Sigmoid colon (tissue), 6 donors: ENCODE measurements at regions not wholly inside any gene's neighbourhood (a gene's known extent, or its start where the extent isn't known, plus 50 kb on each side); places are given as distances from the start of the nearest gene placed in this dataset.

Source experiments
- DNase-seq: peaks from one replicate; pipeline ENCODE4 v3.0.0-alpha.2; 2019
- H3K27ac ChIP-seq, 4 donors: fragments of 200-600 bp; sonication (generic); one replicate each; pipeline ENCODE4 v1.5.1; 2016 to 2019; ENCODE audit warnings: mild to moderate bottlenecking in 1 of 4
- H3K27me3 ChIP-seq, 3 donors: fragments of 200-600 bp; sonication (generic); one replicate each; pipeline ENCODE4 v1.5.1; 2019; ENCODE audit warnings: mild to moderate bottlenecking in 1 of 3
- H3K36me3 ChIP-seq, 4 donors: fragments of 200-600 bp; sonication (generic); one replicate each; pipeline ENCODE4 v1.5.1; 2016 to 2019
- H3K4me1 ChIP-seq, 4 donors: fragments of 200-600 bp; sonication (generic); one replicate each; pipeline ENCODE4 v1.5.1; 2017 to 2019
- H3K4me3 ChIP-seq, 4 donors: fragments of 200-600 bp; sonication (generic); one replicate each; pipeline ENCODE4 v1.5.1; 2017 to 2019; ENCODE audit warnings: mild to moderate bottlenecking in 2 of 4, moderate library complexity in 1 of 4
- H3K9me3 ChIP-seq, 4 donors: fragments of 200-600 bp in 3 of 4; sonication (generic) in 3 of 4; one replicate each; pipeline versions ENCODE4 v1.5.1 to v1.6.1; 2013 to 2019
- EP300 ChIP-seq, 4 donors: sonication (generic); formaldehyde crosslinking; IDR thresholded peaks; one replicate each; pipeline ENCODE4 v1.6.1; 2017; ENCODE audit warnings: antibody characterized with exemption in 4 of 4
- POLR2A ChIP-seq, 2 donors: fragments of 450-650 bp; IDR thresholded peaks; one replicate each; pipeline ENCODE4 v1.6.1; 2016; ENCODE audit warnings: antibody characterized with exemption in 2 of 2, mild to moderate bottlenecking in 2 of 2, moderate library complexity in 2 of 2
- POLR2AphosphoS5 ChIP-seq, 4 donors: sonication (generic); formaldehyde crosslinking; IDR thresholded peaks; one replicate each; pipeline ENCODE4 v1.6.1; 2017; ENCODE audit warnings: antibody characterized with exemption in 4 of 4
- WGBS, 2 donors: extraction: QIAGEN DNeasy Blood & Tissue Kit; methylation state at CpG; one replicate each; pipeline ENCODE4 v1.1.7; 2013; 5-methylcytosine and 5-hydroxymethylcytosine counted together
- intact Hi-C: fragments of 100-400 bp; cut with DNase I; formaldehyde crosslinking; loops from one replicate; pipeline ENCODE4 v1.15.1; 2023
- TF ChIP-seq, protein P1 (sequence below), 4 experiments: fragments of 450-650 bp in 3 of 4; fragments of 200-600 bp in 1 of 4; IDR thresholded peaks; one replicate each; pipeline ENCODE4 v1.5.1; 2016 to 2019; ENCODE audit warnings: antibody characterized with exemption in 4 of 4, mild to moderate bottlenecking in 3 of 4, moderate library complexity in 2 of 4
- donor health status: healthy with polysubstance abuse.
- donor health status: healthy.

GRCh38 chr6:154602708-154603107, 92.2 kb upstream of the CNKSR3 start:
- intact Hi-C loops = no loop called here
- Histone ChIP-seq H3K4me1 (no peaks in the 10 kb centered on the region), H3K27ac (no peak overlapping the region)

GRCh38 chr6:154604119-154604518, 93.6 kb upstream of the CNKSR3 start:
- Histone ChIP-seq H3K4me1 (no peaks in the 10 kb centered on the region), H3K36me3 (no peaks in the 10 kb centered on the region), H3K9me3 (no peaks in the 10 kb centered on the region), H3K27ac (no peak overlapping the region), H3K4me3 (no peak overlapping the region), H3K27me3 (no peaks in the 10 kb centered on the region)
- DNase-seq = no peak
- WGBS, 2 donors = 83 to 93% methylated on average over 8 of the region's 8 CpGs
- TF ChIP-seq, protein P1, sequence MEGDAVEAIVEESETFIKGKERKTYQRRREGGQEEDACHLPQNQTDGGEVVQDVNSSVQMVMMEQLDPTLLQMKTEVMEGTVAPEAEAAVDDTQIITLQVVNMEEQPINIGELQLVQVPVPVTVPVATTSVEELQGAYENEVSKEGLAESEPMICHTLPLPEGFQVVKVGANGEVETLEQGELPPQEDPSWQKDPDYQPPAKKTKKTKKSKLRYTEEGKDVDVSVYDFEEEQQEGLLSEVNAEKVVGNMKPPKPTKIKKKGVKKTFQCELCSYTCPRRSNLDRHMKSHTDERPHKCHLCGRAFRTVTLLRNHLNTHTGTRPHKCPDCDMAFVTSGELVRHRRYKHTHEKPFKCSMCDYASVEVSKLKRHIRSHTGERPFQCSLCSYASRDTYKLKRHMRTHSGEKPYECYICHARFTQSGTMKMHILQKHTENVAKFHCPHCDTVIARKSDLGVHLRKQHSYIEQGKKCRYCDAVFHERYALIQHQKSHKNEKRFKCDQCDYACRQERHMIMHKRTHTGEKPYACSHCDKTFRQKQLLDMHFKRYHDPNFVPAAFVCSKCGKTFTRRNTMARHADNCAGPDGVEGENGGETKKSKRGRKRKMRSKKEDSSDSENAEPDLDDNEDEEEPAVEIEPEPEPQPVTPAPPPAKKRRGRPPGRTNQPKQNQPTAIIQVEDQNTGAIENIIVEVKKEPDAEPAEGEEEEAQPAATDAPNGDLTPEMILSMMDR (IDR thresholded peaks at IDR 0.05) = no peak
- intact Hi-C loops = no loop called here

More at GRCh38 chr6:154602708-154603107, 92.2 kb upstream of the CNKSR3 start:
- no peaks in the 10 kb centered on the region for H3K9me3 ChIP-seq
- no peak overlapping the region for H3K4me3 ChIP-seq
- TF ChIP-seq POLR2A (IDR thresholded peaks at IDR 0.05) = no peak
- no peak for TF ChIP-seq EP300 (IDR thresholded peaks at IDR 0.05)
- TF ChIP-seq POLR2AphosphoS5 (IDR thresholded peaks at IDR 0.05) = no peak
- TF ChIP-seq, protein P1 (IDR thresholded peaks at IDR 0.05) = no peak
- H3K36me3 ChIP-seq = no peaks in the 10 kb centered on the region
- no peaks in the 10 kb centered on the region for H3K27me3 ChIP-seq
- DNase-seq = no peak
- 66 to 82% methylated on average over 2 of the region's 2 CpGs for WGBS, 2 donors

DNA sequence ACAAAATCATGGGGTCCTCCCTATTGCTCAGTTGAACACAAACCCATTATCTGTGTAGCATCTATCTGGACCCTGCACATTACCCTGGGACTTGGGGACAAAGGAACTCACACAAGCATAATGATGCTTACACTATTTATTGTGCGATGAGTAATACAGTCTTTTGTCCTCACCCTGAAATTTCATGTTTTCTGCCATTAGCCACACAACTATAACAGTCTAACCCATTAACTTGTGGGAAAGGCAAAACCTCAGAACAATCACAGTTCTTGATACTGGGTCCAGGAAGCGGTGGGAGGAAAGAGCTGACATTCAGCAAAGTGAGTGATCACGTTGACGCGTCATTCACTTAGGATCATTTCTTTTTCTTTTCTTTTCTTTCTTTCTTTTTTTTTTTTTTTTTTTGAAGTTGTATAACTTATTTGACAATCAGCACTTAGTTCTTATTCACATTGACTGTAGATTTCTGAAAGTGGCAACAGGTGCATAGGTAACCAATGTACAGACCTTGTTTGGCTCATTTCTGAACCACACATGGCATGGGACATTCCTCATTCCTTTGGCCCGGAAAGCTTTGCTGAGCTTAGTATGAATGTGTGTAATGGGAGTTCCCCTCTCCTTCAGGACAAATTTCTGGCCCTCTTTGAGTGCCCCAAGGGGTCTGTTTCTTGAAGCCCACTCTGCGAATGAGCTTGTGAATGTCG, 94.8 kb upstream of the CNKSR3 start:
- Histone ChIP-seq H3K4me3 (no peak overlapping the region), H3K9me3 (no peaks in the 10 kb centered on the region), H3K27ac (no peak overlapping the region), H3K36me3 (no peaks in the 10 kb centered on the region), H3K27me3 (no peaks in the 10 kb centered on the region), H3K4me1 (no peaks in the 10 kb centered on the region)
- 80 to 90% methylated on average over 8 of the region's 8 CpGs for WGBS, 2 donors
- TF ChIP-seq EP300 (IDR thresholded peaks at IDR 0.05) (no peak), POLR2AphosphoS5 (IDR thresholded peaks at IDR 0.05) (no peak), POLR2A (IDR thresholded peaks at IDR 0.05) (no peak)
- TF ChIP-seq, protein P1 (IDR thresholded peaks at IDR 0.05) = no peak
- intact Hi-C loops = no loop called here
- DNase-seq = no peak

- no peak for DNase-seq
- no peaks in the 10 kb centered on the region for H3K36me3 ChIP-seq
- H3K27me3 ChIP-seq = no peaks in the 10 kb centered on the region
- H3K4me3 ChIP-seq = no peak overlapping the region
- TF ChIP-seq POLR2AphosphoS5 (IDR thresholded peaks at IDR 0.05) (no peak), EP300 (IDR thresholded peaks at IDR 0.05) (no peak)
- TF ChIP-seq, protein P1 (IDR thresholded peaks at IDR 0.05) = no peak
- no peak overlapping the region for H3K27ac ChIP-seq
- no peaks in the 10 kb centered on the region for H3K4me1 ChIP-seq
- 86 to 94% methylated on average over 7 of the region's 7 CpGs for WGBS, 2 donors
- intact Hi-C loops = no loop called here
- H3K9me3 ChIP-seq = no peaks in the 10 kb centered on the region
Observed at GRCh38 chr6:154605882-154606370, 95.4 kb upstream of the CNKSR3 start.

DNA sequence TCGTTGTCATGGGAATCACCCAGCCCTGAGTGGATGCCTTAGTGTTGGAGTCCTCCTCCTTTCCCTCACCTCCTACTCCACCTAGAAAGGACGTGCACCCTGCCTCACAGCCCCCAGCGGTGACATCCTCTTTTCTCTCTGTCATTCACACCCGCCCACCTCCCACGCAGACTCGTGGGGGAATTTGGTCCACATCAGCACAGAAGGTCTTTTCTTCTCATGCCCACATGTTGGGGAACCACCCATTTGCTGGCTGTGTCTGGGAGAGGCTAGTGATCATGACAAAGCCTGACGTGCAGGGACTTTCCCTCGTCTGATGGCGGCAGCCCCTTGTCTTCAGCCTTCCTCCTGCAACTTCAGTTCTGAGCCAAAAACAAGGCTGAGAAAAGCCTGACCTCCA, 96.0 kb upstream of the CNKSR3 start:
- no peak overlapping the region for H3K27ac ChIP-seq
- WGBS, 2 donors = 66 to 87% methylated on average over 9 of the region's 9 CpGs
- intact Hi-C loops = no loop called here
- no peak overlapping the region for H3K4me3 ChIP-seq
- H3K27me3 ChIP-seq = no peaks in the 10 kb centered on the region
- H3K36me3 ChIP-seq = no peaks in the 10 kb centered on the region
- no peak for DNase-seq
- no peaks in the 10 kb centered on the region for H3K9me3 ChIP-seq
- TF ChIP-seq POLR2AphosphoS5 (IDR thresholded peaks at IDR 0.05) (no peak), POLR2A (IDR thresholded peaks at IDR 0.05) (no peak), EP300 (IDR thresholded peaks at IDR 0.05) (no peak)
- TF ChIP-seq, protein P1 (IDR thresholded peaks at IDR 0.05) = no peak
- no peaks in the 10 kb centered on the region for H3K4me1 ChIP-seq
